Suppressor macrophage treated with lipopolysaccharide for 4 hours (primary cell): ENCODE measurements at regions not wholly inside any gene's neighbourhood (a gene's known extent, or its start where the extent isn't known, plus 50 kb on each side); places are given as distances from the start of the nearest gene placed in this dataset.

Experiments
- DNase-seq: peaks from one replicate; pipeline ENCODE4 v3.0.0-alpha.2; 2020

GRCh38 chr17:6941989-6942388 is 53.9 kb upstream of the ALOX12 start:
- no peak for DNase-seq

GRCh38 chr17:6943406-6943805 is 52.4 kb upstream of the ALOX12 start:
- DNase-seq, result peak; percentile 44
